Liver (tissue), 3 donors: ENCODE measurements at regions not wholly inside any gene's neighbourhood (a gene's known extent, or its start where the extent isn't known, plus 50 kb on each side); places are given as distances from the start of the nearest gene placed in this dataset.

Experiments used
- CTCF ChIP-seq: fragments of 150-350 bp; IDR thresholded peaks from 2 replicates; pipeline ENCODE4 v1.5.1; 2017; ENCODE audit warnings: improper control_type of control experiment, low read depth, low read length; ENCODE audit not compliant: missing input control
- HNF4G ChIP-seq: IDR thresholded peaks from 2 replicates; pipeline ENCODE4 v1.6.1; 2016; ENCODE audit warnings: antibody characterized with exemption
- RXRA ChIP-seq, 2 donors: IDR thresholded peaks; 2 replicates each; pipeline ENCODE4 v1.6.1; 2017 to 2018; ENCODE audit warnings: antibody characterized with exemption in 2 of 2, mild to moderate bottlenecking in 1 of 2
- YY1 ChIP-seq: IDR thresholded peaks from 2 replicates; pipeline ENCODE4 v1.6.1; 2016; ENCODE audit warnings: antibody characterized with exemption, mild to moderate bottlenecking
- ZBTB33 ChIP-seq: IDR thresholded peaks from 2 replicates; pipeline ENCODE4 v1.6.1; 2016; ENCODE audit warnings: antibody characterized with exemption
- donor health status: healthy.
- donor health status: healthy.

GRCh38 chr7:80028717-80029116, 105.9 kb upstream of the GNAI1 start:
- TF ChIP-seq CTCF = no peak
- no peak for TF ChIP-seq RXRA (IDR thresholded peaks at IDR 0.05)
- no peak for TF ChIP-seq ZBTB33
- no peak for TF ChIP-seq HNF4G
- no peak for TF ChIP-seq YY1
